Left lung (tissue), 4 donors: ENCODE measurements at regions not wholly inside any gene's neighbourhood (a gene's known extent, or its start where the extent isn't known, plus 50 kb on each side); places are given as distances from the start of the nearest gene placed in this dataset.
"Not testable (repeated sequence)": the region's sequence is repeated elsewhere in the genome, so short reads cannot be mapped to it uniquely, and the experiment has no call there.

ENCODE experiments used
- ATAC-seq: fragments of 200-7000 bp; cut with Tn5 transposase; one replicate; pipeline ENCODE4 v1.9.1; 2020; ENCODE audit warnings: moderate library complexity
- DNase-seq, 4 donors: peaks; one replicate each; pipeline ENCODE4 v3.0.0-alpha.2; 2013 to 2020
- H3K27ac ChIP-seq, 2 donors: fragments of 200-600 bp; sonication (generic) in 1 of 2; one replicate each; pipeline versions ENCODE4 v1.5.0 to v1.8.0; 2020 to 2021
- H3K27me3 ChIP-seq, 2 donors: fragments of 200-600 bp; sonication (generic) in 1 of 2; one replicate each; pipeline versions ENCODE4 v1.5.0 to v1.8.0; 2020 to 2021
- H3K36me3 ChIP-seq, 2 donors: fragments of 200-600 bp; sonication (generic) in 1 of 2; one replicate each; pipeline versions ENCODE4 v1.5.0 to v1.8.0; 2020 to 2021
- H3K4me1 ChIP-seq, 2 donors: fragments of 200-600 bp; one replicate each; pipeline ENCODE4 v1.8.0; 2021
- H3K4me3 ChIP-seq, 2 donors: fragments of 200-600 bp; sonication (generic) in 1 of 2; one replicate each; pipeline versions ENCODE4 v1.5.0 to v1.8.0; 2020 to 2021; ENCODE audit warnings: mild to moderate bottlenecking in 1 of 2
- H3K9me3 ChIP-seq, 2 donors: fragments of 200-600 bp; sonication (generic) in 1 of 2; one replicate each; pipeline versions ENCODE4 v1.5.0 to v1.8.0; 2020 to 2021
- CTCF ChIP-seq, 2 donors: fragments of 200-600 bp; sonication (generic) in 1 of 2; IDR thresholded peaks; one replicate each; pipeline versions ENCODE4 v1.5.0 to v1.8.0; 2021; ENCODE audit warnings: antibody characterized with exemption in 2 of 2
- intact Hi-C, 2 donors: fragments of 100-400 bp; cut with DNase I; formaldehyde crosslinking; loops; one replicate each; pipeline versions ENCODE4 v1.11.2 to v1.14.2; 2022
- donor health status: DM: no; HTN: yes; CAD: no.
- donor health status: DM: no; HTN: no; CAD: no.

GRCh38 chr2:234169674-234170073, 119.2 kb downstream of the SPP2 start:
- H3K4me1 ChIP-seq = peaks cover 0 to 6% of the 10 kb centered on the region in 2 donors
- H3K4me3 ChIP-seq = no peak overlapping the region
- no peak for TF ChIP-seq CTCF (IDR thresholded peaks at IDR 0.05)
- H3K27ac ChIP-seq = no peak overlapping the region
- DNase-seq = no peak
- peaks cover 0 to 6% of the 10 kb centered on the region in 2 donors for H3K27me3 ChIP-seq
- ATAC-seq = no peak
- H3K36me3 ChIP-seq = no peaks in the 10 kb centered on the region
- H3K9me3 ChIP-seq = no peaks in the 10 kb centered on the region
- intact Hi-C loops = no loop called here

DNA sequence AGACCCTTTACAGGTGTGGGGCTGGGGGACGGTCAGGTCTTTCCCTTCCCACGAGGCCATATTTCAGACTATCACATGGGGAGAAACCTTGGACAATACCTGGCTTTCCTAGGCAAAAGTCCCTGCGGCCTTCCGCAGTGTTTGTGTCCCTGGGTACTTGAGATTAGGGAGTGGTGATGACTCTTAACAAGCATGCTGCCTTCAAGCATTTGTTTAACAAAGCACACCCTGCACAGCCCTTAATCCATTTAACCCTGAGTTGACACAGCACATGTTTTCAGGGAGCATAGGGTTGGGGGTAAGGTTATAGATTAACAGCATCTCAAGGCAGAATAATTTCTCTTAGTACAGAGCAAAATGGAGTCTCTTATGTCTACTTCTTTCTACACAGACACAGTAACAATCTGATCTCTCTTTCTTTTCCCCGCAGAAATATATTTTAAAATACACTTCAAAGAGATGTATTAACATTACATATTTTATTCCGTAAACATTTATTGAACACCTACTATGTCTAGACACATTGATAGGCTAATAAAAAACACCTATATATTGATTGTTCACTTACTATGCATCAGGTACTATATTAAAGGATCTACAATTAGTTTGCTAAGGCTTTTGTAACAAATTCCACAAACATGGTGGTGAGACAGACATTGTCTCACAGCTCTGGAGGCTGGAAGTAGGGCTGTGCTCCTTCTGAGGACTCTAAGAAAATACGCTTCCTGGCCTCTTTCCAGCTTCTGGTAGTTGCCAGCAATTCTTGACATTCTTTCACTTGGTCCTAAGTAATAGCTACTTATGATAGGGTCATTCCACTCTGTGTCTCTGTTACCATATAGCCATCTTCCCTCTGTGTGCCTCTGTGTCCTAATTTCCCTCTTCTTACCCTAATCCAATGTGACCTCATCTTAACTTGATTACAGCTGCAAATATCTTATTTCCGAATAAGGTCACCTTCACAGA, 118.4 kb downstream of the SPP2 start:
- H3K36me3 ChIP-seq, intact Hi-C loops, H3K4me1 ChIP-seq, H3K9me3 ChIP-seq, H3K27me3 ChIP-seq, H3K4me3 ChIP-seq: not testable (repeated sequence)
- ATAC-seq (peak; percentile 89), DNase-seq (peak in 2 of 4 donors; percentile 37 to 46)
- H3K27ac ChIP-seq = peak overlapping the region in 1 of 2 donors; percentile 39

DNA sequence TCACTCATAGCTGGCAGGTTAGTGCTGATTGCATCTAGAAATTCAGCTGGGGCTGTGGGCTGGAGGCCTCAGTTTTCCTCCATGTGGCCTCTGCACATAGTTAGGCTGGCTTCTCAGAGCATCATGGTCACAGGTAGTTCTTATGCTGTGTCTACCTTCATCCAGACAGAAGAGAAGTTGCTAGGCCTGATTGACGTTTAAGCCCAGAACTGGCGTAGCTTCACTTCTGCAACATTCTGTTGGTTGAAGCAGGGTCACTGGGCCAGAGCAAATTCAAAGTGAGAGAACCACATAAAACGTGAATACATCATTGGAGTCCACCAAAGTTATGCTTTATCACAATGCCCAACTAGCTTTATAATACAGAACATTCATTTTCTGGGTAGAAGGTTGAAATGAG, 116.0 kb downstream of the SPP2 start:
- Histone ChIP-seq H3K27ac (no peak overlapping the region), H3K9me3 (no peaks in the 10 kb centered on the region), H3K4me1 (peaks cover 0 to 6% of the 10 kb centered on the region in 2 donors), H3K4me3 (no peak overlapping the region), H3K27me3 (peaks cover 0 to under 1% of the 10 kb centered on the region in 2 donors), H3K36me3 (no peaks in the 10 kb centered on the region)
- TF ChIP-seq CTCF (IDR thresholded peaks at IDR 0.05) = no peak
- ATAC-seq = no peak
- DNase-seq = no peak
- intact Hi-C loops = no loop called here

DNA sequence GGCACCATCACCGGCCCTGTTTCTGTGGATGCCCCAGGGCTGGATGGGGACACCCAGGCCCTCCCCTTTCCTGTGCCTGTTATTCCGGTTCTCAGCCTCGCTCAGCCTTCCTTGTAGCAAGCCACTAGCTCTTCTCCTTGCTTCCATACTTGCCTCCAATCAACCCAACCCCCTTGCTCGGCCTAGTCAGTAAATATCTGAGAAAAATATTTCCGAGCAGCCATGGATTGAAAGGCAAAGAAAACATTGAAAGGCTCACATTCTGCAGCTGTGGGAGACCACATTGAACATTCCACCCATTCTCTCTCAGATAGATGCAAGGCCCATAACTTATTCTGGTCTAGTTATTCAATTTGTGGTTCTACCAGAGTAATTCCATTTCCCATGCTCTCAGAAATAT, 114.9 kb downstream of the SPP2 start:
- H3K27me3 ChIP-seq = no peaks in the 10 kb centered on the region
- H3K4me1 ChIP-seq = peaks cover 0 to 6% of the 10 kb centered on the region in 2 donors
- no peak overlapping the region for H3K27ac ChIP-seq
- no peak for TF ChIP-seq CTCF (IDR thresholded peaks at IDR 0.05)
- intact Hi-C loops = no loop called here
- no peaks in the 10 kb centered on the region for H3K36me3 ChIP-seq
- peak in 1 of 4 donors; percentile 64 for DNase-seq
- H3K9me3 ChIP-seq = no peaks in the 10 kb centered on the region
- no peak overlapping the region for H3K4me3 ChIP-seq
- ATAC-seq = no peak

- no peaks in the 10 kb centered on the region for H3K27me3 ChIP-seq
- no peak for ATAC-seq
Observed at GRCh38 chr2:234164493-234165413, 114.3 kb downstream of the SPP2 start.

More at GRCh38 chr2:234164493-234165413, 114.3 kb downstream of the SPP2 start:
- TF ChIP-seq CTCF (IDR thresholded peaks at IDR 0.05) = no peak
- no peak overlapping the region for H3K27ac ChIP-seq
- no peaks in the 10 kb centered on the region for H3K36me3 ChIP-seq
- peaks cover 0 to 6% of the 10 kb centered on the region in 2 donors for H3K4me1 ChIP-seq
- intact Hi-C loops = no loop called here
- no peaks in the 10 kb centered on the region for H3K9me3 ChIP-seq
- peak in 1 of 4 donors; percentile 60 for DNase-seq
- H3K4me3 ChIP-seq = no peak overlapping the region
